ENCODE measurements at regions not wholly inside any gene's neighbourhood (a gene's known extent, or its start where the extent isn't known, plus 50 kb on each side); places are given as distances from the start of the nearest gene placed in this dataset.

DNA sequence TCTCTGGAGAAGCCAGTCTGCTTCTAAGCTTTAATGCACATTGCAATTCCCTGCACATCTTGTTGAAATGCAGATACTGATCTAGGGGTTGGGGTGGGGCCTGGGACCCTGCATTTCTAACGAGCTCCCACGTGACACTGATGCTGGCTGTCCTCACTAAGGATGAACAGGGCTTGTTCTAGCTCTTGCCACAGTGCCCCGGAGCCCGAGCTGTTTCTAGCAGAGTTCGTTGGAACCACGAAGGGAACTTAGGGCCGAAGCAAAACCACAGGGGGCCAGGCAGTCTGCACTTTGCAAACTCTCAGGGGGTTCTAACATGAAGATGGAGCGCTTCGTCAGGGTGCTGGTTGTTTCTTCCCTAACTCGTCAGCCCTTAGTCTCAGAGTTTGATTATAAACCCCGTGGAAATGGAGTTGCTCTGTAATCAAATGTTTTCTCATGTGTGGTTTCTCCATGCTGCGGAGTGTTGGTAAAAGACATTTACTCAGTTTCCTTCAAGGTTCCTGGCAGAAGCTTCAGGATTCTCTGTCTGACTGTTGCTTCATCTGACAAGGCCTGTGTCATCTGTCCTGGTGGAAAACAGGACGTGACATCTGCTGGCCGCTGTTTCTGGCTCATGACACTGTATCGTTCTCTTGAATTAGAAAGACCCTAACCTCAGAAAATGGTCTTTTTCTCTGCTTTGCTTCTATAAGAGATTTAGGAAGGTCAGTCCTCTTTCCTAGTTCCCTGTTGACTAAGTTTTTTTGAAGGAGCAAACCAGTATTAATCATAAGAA, 221.5 kb downstream of the TEX29 start:
- FAIRE-seq, result no peak

DNA sequence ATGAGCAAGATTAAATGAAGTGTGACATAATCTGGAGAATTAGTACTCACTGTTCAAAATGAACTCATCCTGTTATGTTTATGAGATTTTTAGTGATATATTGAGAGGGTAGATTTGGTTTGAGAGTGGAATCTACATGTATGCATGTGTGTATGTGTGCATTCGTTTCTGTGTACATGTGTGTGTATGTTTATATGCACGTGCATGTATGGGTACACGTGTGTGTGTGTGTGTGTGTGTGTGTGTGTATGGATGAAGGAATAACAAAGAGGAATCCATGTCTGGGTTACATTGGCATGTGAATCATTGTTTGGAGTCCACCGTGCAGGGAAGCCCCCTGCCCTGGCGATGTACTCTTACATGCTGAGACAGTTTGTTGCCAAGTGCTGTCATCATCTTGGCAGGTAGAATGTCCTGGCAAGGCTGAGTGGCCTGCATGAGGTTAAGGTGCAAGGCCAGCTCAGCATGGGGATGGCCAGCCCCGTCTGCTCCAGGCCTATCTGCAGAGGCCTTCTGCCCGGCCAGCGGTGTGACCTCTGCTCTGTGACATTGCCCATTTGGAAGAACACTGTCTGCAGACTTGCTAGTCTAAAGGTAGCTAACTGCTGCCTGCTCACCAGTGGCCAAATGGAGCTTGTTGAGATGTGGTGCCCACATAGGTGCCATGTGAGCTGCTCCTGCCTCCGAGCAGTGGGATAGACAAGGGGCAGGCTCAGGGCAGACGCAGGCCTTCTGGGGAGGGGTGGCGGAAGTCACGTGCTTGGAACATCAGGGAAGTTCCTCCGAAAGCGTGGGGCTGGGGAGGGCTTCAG, 222.3 kb downstream of the TEX29 start:
- FAIRE-seq, result no peak

DNA sequence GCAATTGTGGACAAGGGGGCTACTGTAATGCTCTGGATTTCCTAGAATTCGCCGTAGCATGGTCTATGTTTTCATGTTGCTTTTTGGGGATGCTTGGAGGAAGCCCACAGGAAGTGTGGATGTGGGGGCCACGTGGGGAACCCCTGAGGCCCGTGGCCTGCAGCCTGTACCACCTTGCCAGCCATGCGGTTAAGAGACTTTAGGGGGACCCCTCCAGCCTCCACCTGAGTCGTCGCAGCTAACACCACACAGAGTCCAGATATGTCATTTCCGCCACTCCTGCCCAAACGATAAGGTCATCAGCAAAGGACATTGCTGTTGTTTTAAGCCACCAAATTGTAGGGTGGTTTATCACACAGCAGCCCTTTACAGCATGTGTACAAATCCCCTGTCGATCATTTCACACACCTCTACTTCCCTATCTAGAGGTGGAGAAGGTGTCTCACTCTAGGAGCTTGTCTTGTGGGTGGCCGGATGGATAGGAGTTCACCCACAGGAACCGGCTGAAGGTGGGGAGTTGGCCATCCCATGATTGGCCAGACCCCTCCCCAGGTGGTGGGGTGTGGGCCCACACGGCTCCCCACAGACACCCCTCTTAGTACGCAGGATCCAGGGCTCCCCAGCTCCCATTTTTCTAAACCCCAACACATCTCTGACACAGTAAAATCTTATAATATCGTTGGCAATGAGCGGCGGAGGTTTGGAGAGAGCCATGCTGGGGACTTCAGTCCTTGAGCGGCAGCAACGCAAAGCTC, 226.7 kb downstream of the TEX29 start:
- no peak for FAIRE-seq

DNA sequence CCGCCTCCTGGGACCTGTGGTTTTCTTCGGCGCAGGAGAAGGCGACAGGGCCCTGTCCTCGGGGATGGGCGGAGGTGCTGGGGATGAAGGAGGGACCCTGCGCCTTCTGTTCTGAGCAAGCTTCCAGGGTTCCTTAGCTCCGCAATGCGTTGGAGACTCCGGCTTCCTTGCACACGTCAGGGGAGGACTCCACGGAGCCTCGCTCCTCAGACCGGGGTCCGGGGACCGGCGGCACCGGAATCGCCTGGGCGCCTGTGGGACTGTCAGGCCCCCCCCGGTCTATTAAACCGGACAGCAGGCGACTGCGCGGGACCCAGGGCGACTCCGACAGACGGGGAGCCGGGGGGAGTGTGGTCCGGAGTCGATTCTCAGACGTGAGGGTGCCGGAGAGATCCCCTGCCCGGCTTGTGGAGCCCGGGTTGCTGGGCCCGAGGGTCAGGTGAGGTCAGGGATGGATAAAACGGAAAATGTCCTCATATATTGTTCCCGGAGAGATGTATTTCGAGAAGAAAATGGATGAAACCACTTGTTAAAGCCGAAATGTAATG, 227.4 kb downstream of the TEX29 start:
- FAIRE-seq, result no peak

DNA sequence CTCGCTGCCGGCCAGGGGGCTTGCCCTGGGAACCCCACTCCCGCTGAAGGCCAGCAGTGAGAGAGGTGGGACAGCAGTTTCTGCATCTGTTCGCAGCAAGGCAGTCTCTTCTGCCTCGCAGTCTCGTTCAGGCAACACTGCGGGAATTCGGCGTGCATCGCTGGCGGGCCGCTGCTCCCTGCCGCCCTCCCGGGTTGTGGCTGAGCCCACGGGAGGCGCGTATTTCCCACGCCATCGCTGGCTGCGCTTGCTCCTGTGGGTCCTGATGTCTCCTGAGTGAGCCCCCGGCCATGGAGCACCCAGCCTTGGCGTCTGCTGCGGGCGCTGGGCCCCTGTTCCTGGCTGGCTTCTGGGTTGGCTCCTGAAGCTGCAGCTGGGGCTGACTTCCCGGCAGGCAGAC, 227.9 kb downstream of the TEX29 start:
- no peak for FAIRE-seq

DNA sequence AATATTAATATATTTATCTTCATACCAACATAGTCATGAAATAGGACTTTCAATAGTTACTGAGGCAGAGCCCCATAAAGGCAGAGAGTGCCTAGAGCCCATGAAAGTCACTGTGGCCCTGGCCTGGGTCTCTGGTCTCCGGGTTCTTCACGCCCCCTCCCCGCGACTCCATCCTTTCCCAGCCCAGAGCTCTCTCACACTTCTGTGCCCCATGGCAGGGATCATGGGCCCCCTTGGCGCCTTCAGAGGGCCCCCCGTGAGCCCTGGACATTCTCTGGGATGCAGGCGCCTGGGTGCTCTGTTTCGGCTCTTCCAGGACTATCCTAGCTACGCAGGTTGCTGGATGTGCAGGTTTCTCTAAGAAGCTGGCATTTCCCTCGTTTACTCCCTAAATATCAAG, 228.4 kb downstream of the TEX29 start:
- FAIRE-seq, result no peak

DNA sequence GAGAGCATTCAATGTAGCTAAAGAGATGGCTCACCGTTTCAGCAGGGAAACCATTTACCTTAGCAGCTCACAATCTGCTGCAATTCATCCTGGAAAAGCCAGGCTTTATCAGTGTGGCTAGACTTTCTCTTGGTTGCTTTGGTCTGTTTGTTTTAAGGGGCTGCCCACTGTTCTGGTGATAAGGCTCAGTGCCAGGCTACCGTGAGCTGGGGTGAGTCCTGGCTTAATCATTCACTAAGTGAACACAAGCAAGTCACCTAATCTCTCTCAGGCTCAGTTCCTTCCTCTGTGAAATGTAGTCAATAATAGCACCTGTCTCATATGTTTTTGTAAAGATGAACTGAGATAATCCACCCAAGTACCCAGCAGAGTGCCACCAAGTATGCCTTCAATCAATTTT, 229.0 kb downstream of the TEX29 start:
- peak; percentile 82 for FAIRE-seq

DNA sequence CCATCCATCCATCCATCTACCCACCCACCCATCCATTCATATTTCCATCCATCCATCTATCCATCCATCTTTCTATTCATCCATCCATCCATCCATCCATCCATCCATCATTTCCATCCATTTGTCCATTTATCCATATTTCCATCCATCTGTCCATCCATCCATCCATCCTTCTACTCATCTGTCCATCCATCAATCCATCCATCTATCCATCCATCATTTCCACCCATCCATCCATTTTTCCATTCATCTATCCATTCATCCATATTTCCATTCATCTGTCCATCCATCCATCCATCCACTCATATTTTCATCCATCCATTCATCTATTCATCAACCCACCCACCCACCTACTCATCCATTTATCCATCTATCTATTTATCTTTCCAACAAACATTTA, 229.6 kb downstream of the TEX29 start:
- FAIRE-seq, result no peak

DNA sequence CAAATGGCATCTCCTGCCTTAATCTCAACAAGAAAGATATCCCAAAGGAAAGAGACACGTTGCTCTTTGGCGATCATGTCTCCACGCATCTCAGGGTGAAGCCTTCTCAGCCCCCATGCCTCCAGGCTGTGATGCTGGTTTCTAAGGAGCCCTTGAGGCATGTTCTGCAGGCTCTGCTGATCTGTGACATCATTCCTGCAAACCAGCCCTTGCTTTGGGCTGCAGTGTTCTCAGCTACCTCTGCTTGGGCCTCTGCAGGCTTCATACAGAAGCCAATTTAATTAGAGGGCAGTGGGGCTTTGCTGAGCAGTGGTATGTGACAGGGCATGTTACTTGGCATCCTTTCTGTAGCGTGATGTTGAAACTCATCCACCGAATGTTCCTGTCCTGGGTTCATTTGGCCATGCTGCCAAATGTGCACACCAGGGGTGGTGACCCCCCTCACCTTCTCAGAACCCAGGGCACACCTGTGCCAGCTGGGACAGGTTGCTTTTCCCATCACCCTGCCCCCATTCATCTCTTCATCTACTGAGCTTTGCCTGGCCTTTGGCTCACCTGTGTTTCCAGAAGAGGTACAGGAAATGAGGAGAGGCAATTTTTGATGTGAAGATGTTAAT, 230.9 kb downstream of the TEX29 start:
- no peak for FAIRE-seq

DNA sequence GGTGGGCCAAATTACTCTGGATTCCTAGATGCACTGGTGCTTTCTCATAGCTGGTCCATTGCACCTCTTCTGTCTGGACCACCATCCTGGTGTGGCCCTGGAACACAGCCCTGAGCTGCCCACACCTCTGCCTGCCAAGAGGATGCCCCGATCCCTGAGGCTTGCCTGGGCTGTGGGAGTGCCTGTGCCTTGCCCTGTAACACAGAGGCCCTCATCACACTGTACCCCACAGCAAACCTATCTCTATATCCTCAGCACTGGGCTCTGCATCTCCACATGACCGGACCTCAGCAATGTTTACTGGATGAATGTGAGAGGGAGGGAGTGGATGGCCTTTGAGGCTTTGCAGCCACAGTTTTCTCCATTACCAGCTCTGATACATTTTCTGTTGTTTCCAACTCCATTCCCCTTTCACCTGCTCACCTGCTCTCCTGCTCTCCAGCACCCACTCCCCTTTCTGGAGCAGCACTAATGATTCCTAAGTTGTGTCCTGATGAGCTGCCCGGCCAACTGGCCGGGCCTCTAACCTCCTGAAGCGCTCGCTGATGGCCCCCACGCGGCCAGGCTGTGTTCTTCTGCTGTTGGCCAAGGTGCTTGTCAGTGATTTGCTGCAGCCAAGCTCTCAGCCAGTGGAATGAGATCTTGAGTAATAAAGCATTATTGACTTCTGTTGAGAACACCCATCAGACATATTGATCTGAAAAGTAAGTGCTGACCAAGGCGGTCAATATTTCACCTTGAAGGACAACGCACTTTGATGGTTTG, 232.6 kb downstream of the TEX29 start:
- FAIRE-seq, result no peak

DNA sequence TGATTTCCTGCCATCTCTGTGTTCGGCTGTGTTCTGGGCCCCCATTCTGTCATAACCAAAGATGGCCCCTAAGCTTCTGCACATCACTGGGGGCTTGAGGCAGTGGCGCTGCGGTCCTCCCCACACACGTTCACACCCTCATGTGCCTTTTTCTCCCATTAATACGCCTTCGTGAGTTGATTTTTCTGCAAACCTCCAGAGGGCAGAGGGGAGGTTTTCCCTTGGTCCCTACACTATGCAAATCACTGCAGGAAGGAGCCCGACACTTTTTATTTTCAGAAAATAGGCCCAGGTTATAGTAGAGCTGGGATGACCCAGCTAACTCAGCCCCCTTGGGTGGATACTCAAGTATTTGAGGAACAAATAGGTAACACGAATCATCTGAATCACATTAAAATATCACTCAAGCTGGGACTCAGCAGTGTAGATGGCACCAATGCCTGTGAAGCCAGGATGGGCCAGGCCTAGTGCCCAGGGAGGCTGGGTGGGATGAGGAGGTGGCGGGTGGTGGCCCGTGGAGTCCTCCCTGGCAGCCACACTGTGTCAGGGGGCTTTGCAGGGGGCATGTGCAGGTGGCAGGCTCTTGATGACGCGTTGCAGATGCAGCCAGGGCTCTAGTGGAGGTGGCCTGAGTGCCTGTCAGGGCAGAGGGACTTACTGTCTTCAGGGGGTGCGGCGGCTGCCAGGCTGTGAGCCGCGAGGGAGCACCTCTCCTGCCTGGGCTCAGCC, 234.3 kb downstream of the TEX29 start:
- no peak for FAIRE-seq

DNA sequence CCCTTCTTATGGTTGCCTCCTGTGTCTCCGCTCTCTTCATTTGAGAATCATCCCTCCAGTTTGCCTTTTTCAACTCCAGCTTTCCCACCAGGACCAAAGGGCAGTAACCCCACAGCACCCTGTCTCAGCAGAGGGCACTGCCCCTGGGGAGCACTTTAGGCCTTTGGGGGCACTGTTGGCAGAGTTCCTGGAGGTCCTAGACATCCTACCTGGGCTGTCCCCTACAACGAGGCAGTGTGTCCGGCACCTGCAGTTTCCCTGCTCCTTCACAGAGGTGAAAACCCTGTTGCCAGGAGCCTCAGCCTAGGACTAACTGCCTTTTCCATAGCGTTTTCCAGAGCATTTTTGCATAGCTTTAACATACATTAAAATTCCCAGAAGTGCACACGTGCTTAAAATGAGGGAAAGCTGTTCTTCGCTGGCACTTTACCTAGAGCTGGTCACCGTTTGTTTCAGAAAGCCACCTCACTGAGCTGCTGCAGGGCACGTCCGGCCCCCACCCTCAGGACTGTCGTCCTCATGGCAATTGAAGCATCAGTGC, 234.9 kb downstream of the TEX29 start:
- no peak for FAIRE-seq

DNA sequence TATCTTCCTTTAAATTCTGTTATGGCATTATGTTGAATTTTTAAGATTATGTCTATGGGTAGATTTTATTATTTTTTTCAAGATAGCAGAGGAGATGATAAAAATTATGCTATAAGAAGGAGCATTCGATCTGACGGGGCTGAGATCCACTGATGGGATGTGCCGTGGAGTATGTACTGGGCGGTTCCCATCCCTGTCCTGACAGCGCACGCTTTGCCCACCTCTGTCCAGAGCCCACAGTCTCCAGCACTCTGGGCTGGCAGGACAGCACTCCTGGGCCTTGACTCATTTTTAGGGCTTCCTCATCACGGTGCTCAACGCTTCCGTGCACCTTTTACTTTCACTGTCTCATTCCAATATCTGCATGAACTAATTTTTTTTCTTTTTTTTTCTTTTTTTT, 235.5 kb downstream of the TEX29 start:
- no peak for FAIRE-seq

DNA sequence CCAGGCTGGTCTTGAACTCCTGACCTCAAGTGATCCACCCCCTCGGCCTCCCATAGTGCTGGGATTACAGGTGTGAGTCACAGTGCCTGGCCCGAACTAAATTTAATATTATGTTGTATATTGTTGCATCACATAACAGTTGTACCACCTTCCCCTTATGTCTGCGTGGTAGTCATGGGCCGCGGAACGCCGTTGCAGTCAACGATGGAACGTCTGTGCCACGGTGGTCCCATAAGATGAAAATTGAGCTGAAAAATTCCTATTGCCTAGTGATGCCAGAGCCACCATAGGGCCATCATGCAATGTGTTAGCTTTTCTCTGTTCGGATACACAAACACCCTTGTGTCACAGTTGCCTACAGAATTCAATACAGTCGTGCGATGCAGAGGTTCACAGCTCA, 236.1 kb downstream of the TEX29 start:
- no peak for FAIRE-seq

DNA sequence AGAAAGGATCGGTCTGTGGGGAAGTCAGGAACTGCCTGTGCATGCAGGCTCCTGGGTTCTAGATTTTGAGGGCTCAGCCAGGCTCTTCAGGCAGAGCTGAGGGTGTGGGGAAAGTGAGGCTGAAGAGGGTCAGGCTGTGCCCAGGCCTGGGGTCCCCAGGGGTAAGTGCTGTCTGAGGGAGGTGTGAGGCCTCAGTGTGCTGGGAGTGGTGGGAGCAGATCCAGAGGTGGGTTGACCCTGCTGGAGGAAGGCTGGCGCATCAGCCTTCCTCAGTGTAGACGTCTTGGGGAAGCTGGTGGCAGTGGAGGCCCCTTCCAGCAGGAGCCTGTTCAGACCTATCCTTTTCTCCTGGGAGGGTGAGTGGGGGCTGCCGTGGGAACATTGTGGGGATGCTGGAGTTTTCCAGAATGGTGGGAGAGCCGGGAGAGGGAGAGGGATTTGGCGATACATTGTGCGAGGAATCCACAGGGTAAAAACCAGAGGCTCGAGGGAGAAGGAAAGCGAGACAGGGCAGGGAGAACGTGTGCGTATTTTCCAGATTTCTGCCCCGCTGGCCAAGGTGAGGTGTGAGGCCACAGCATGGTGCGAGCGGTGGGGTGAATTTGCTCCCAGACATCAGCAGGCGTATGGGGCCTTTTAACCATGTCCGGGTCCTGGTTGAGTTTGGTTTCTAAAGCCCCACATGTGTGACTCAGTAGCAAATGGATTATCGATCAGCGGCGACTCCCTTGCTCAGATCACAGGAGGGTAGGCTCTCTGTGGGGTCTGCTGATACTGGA, 237.7 kb downstream of the TEX29 start:
- FAIRE-seq, result no peak

DNA sequence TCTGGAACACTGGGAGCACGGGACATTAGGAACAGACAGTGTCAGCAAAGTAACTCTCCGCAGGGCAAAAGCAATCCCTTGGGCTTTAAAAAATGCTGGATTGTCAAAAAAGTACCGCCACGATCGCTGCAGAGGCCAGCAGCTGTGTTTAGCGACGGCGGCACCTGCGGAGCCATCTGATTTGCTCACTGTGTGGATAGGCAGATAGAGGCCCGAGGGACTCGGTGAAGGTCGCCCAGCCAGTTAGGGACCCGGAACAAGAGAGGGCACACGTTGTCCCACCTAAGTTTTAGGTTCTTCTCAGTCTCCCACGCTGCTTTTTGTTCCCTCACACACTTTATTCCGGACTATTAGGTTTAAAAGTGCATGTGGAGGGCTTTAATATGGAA, 238.3 kb downstream of the TEX29 start:
- no peak for FAIRE-seq

DNA sequence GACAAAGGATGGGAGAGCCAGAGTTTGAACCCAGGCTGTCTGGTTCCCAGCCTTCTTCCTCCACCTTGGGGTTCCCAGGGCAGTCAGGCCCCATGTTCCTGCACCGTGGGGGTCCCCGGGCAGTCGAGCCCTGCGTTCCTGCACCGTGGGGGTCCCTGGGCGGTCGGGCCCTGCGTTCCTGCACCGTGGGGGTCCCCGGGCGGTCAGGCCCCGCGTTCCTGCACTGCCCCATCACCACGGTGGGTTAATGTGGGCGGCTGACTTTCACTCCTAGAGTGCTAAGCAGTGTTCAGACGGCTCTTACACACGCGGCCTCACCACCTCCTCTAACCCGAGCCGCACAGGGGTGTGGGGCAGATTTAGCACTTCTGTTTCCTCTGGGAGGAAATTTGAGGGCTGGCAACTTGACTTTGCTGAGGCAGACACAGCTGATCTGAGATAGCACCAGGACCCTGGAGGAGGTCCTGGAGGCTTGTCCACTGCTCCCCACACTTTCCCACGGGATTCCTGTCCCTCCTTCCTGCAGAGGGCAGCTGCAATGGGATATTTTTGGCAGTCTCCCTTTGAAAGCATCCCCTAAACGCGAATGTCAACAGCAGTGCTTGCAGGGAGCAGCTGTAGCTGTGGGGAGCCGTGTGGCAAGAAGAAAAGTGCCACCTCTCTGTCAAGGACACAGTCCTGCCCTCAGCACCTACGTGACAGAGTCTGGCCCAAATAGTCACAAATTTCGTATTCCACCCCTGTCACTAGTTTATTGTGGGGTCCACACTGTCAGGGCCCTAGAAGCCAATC, 239.4 kb downstream of the TEX29 start:
- FAIRE-seq, result no peak

DNA sequence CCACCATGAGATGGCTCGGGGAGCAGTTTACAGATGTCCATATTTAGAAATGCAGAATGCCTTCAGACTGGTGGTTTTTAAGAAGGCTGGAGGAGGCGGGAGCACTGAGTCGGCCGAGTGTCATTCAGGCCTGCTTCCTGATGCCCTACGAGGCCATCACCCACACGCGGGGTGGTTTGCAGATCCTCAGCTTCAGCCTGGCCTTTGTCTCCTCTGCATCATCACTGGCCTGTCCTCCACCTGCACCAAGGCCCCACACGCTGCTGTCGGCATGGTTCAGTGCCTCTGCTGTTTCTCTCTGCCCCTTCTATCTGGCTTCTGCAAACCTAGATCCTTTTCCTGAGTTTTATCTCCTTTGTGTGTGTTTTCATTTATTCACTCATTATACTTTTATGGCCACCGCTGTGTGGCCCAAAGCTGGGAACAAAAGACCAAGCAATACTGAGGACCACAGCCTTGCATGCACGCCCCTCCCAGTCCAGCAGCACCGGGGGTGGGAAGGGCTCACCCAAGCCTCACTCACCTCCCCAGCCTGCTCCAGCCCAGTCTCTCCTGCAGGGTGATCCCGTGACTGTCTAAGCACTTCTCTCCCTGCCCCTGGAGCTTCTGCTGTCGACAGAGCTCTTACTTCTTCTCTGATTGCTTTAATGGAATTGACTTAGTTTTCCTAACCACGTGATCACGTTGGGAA, 240.8 kb downstream of the TEX29 start:
- FAIRE-seq, result no peak

DNA sequence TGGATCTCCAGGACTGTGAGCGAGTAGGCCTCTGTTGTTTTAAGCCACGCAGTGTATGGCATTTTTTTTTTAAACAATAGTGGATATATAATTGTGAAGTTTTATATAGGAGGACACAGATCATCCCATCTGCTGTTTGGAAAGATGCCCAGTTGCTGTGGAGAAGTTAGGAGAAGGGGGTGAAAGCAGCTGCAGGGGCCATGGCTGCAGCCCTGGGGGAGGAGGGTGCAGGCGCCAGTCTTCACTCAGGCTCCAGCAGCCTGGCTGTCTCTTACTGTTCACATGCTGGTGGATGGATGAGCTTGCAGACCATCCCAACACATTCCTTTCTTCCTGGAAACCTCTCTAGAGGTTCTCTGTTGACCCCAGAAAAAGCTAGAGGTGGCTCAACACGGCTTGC, 242.3 kb downstream of the TEX29 start:
- FAIRE-seq, result no peak

Data from islet of Langerhans (tissue), 1 donor.